Aorta (tissue), 5 donors: ENCODE measurements at regions not wholly inside any gene's neighbourhood (a gene's known extent, or its start where the extent isn't known, plus 50 kb on each side); places are given as distances from the start of the nearest gene placed in this dataset.

ENCODE experiments used
- ATAC-seq: fragments of 200-7000 bp; cut with Tn5 transposase; one replicate; pipeline ENCODE4 v1.9.1; 2022; ENCODE audit warnings: moderate library complexity; ENCODE audit not compliant: low FRiP score
- DNase-seq, 2 donors: peaks; one replicate each; pipeline ENCODE4 v3.0.0-alpha.2; 2020
- H3K27ac ChIP-seq, 2 donors: one replicate each; pipeline ENCODE4 v1.5.1; 2013; ENCODE audit warnings: low read length in 2 of 2, mild to moderate bottlenecking in 2 of 2, moderate library complexity in 2 of 2, control low read depth in 1 of 2, inconsistent platforms in 1 of 2, low read depth in 1 of 2
- H3K27me3 ChIP-seq, 2 donors: one replicate each; pipeline ENCODE4 v1.6.1; 2013; ENCODE audit warnings: control low read depth in 1 of 2, low read length in 1 of 2, mild to moderate bottlenecking in 1 of 2, moderate library complexity in 1 of 2; ENCODE audit not compliant: insufficient read depth in 2 of 2, control insufficient read depth in 1 of 2
- H3K36me3 ChIP-seq, 2 donors: one replicate each; pipeline ENCODE4 v1.6.1; 2013; ENCODE audit warnings: control low read depth in 1 of 2, low read length in 1 of 2, mild to moderate bottlenecking in 1 of 2; ENCODE audit not compliant: insufficient read depth in 2 of 2, control insufficient read depth in 1 of 2
- H3K4me1 ChIP-seq, 2 donors: one replicate each; pipeline ENCODE4 v1.6.1; 2013; ENCODE audit warnings: low read length in 2 of 2, control low read depth in 1 of 2, mild to moderate bottlenecking in 1 of 2, moderate library complexity in 1 of 2; ENCODE audit not compliant: insufficient read depth in 2 of 2, control insufficient read depth in 1 of 2
- H3K4me3 ChIP-seq, 2 donors: one replicate each; pipeline ENCODE4 v1.5.1; 2013; ENCODE audit warnings: low read length in 2 of 2, control low read depth in 1 of 2, mild to moderate bottlenecking in 1 of 2
- H3K9me3 ChIP-seq: one replicate; pipeline ENCODE4 v1.6.1; 2013; ENCODE audit warnings: mild to moderate bottlenecking, low read length; ENCODE audit not compliant: control insufficient read depth
- WGBS, 2 donors: extraction: QIAGEN DNeasy Blood & Tissue Kit; methylation state at CpG; one replicate each; pipeline ENCODE4 v1.1.7; 2013; 5-methylcytosine and 5-hydroxymethylcytosine counted together
- intact Hi-C, 2 donors: fragments of 100-400 bp; cut with DNase I; formaldehyde crosslinking; loops; one replicate each; pipeline versions ENCODE4 v1.14.2 to v1.15.0; 2022
- donor health status: healthy with polysubstance abuse.
- donor health status: Bipolar disorder and iron deficiency.
- donor health status: DM: no; HTN: no; CAD: no.
- donor health status: DM: no; HTN: no; CAD: no.
- donor health status: DM: yes; HTN: yes; CAD: no.

GRCh38 chr3:162353414-162353813 is 856.8 kb downstream of the OTOL1 start:
- H3K27me3 ChIP-seq, result no peaks in the 10 kb centered on the region
- intact Hi-C loops, result no loop called here
- DNase-seq (no peak), ATAC-seq (no peak)
- no peaks in the 10 kb centered on the region for H3K36me3 ChIP-seq
- no peaks in the 10 kb centered on the region for H3K4me1 ChIP-seq
- H3K27ac ChIP-seq, result no peak overlapping the region
- H3K9me3 ChIP-seq, result no peaks in the 10 kb centered on the region
- no peak overlapping the region for H3K4me3 ChIP-seq
- WGBS, 2 donors, result 52 to 78% methylated on average over 2 of the region's 2 CpGs

GRCh38 chr3:162354356-162354755 is 857.7 kb downstream of the OTOL1 start:
- H3K36me3 ChIP-seq, result no peaks in the 10 kb centered on the region
- H3K9me3 ChIP-seq, result no peaks in the 10 kb centered on the region
- no peak for ATAC-seq
- WGBS, 2 donors, result 95 to 99% methylated on average over 1 of the region's 1 CpG
- no peak overlapping the region for H3K4me3 ChIP-seq
- no peaks in the 10 kb centered on the region for H3K4me1 ChIP-seq
- no peak for DNase-seq
- intact Hi-C loops, result no loop called here
- H3K27ac ChIP-seq, result no peak overlapping the region
- H3K27me3 ChIP-seq, result no peaks in the 10 kb centered on the region

GRCh38 chr3:162365066-162365719 is 868.6 kb downstream of the OTOL1 start:
- H3K4me1 ChIP-seq, result no peaks in the 10 kb centered on the region
- H3K27me3 ChIP-seq, result no peaks in the 10 kb centered on the region
- no peaks in the 10 kb centered on the region for H3K9me3 ChIP-seq
- intact Hi-C loops, result no loop called here
- no peak for ATAC-seq
- no peaks in the 10 kb centered on the region for H3K36me3 ChIP-seq
- no peak overlapping the region for H3K4me3 ChIP-seq
- no peak overlapping the region for H3K27ac ChIP-seq
- no peak for DNase-seq
- 81 to 82% methylated on average over 4 of the region's 4 CpGs for WGBS, 2 donors

- H3K27ac ChIP-seq, result no peak overlapping the region
- intact Hi-C loops, result no loop called here
- H3K4me3 ChIP-seq, result no peak overlapping the region
- ATAC-seq, result no peak
- no peaks in the 10 kb centered on the region for H3K4me1 ChIP-seq
- no peaks in the 10 kb centered on the region for H3K27me3 ChIP-seq
- 81 to 92% methylated on average over 4 of the region's 4 CpGs for WGBS, 2 donors
- no peaks in the 10 kb centered on the region for H3K36me3 ChIP-seq
- no peak for DNase-seq
- no peaks in the 10 kb centered on the region for H3K9me3 ChIP-seq
Observed at GRCh38 chr3:162366166-162366766, 869.7 kb downstream of the OTOL1 start.

GRCh38 chr3:162367429-162368260 is 871.0 kb downstream of the OTOL1 start:
- no peak for ATAC-seq
- intact Hi-C loops, result no loop called here
- DNase-seq, result no peak
- H3K9me3 ChIP-seq, result no peaks in the 10 kb centered on the region
- no peak overlapping the region for H3K4me3 ChIP-seq
- H3K4me1 ChIP-seq, result no peaks in the 10 kb centered on the region
- H3K36me3 ChIP-seq, result no peaks in the 10 kb centered on the region
- H3K27ac ChIP-seq, result no peak overlapping the region
- no peaks in the 10 kb centered on the region for H3K27me3 ChIP-seq
- 20 to 21% methylated on average over 3 of the region's 3 CpGs for WGBS, 2 donors

GRCh38 chr3:162368417-162368816 is 871.8 kb downstream of the OTOL1 start:
- intact Hi-C loops, result no loop called here
- Histone ChIP-seq H3K36me3 (no peaks in the 10 kb centered on the region), H3K27me3 (no peaks in the 10 kb centered on the region), H3K27ac (no peak overlapping the region), H3K4me3 (no peak overlapping the region), H3K4me1 (no peaks in the 10 kb centered on the region), H3K9me3 (no peaks in the 10 kb centered on the region)
- WGBS, 2 donors, result 58 to 59% methylated on average over 4 of the region's 4 CpGs
- ATAC-seq, result no peak
- no peak for DNase-seq

- intact Hi-C loops, result no loop called here
- Histone ChIP-seq H3K27ac (no peak overlapping the region), H3K36me3 (no peaks in the 10 kb centered on the region), H3K9me3 (no peaks in the 10 kb centered on the region), H3K27me3 (no peaks in the 10 kb centered on the region), H3K4me1 (no peaks in the 10 kb centered on the region), H3K4me3 (no peak overlapping the region)
- ATAC-seq (no peak), DNase-seq (no peak)
- WGBS, 2 donors, result 42 to 43% methylated on average over 1 of the region's 1 CpG
Observed at GRCh38 chr3:162369306-162369705, 872.7 kb downstream of the OTOL1 start.

GRCh38 chr3:162370141-162370540 is 873.5 kb downstream of the OTOL1 start:
- Histone ChIP-seq H3K36me3 (no peaks in the 10 kb centered on the region), H3K27me3 (no peaks in the 10 kb centered on the region), H3K9me3 (no peaks in the 10 kb centered on the region), H3K27ac (no peak overlapping the region), H3K4me1 (no peaks in the 10 kb centered on the region), H3K4me3 (no peak overlapping the region)
- intact Hi-C loops, result no loop called here
- no peak for ATAC-seq
- DNase-seq, result no peak
- 97 to 100% methylated on average over 1 of the region's 1 CpG for WGBS, 2 donors

GRCh38 chr3:162376761-162377160 is 880.2 kb downstream of the OTOL1 start:
- H3K27ac ChIP-seq, result no peak overlapping the region
- no peak for DNase-seq
- 83 to 89% methylated on average over 1 of the region's 1 CpG for WGBS, 2 donors
- intact Hi-C loops, result no loop called here
- H3K27me3 ChIP-seq, result no peaks in the 10 kb centered on the region
- no peaks in the 10 kb centered on the region for H3K9me3 ChIP-seq
- H3K36me3 ChIP-seq, result no peaks in the 10 kb centered on the region
- no peaks in the 10 kb centered on the region for H3K4me1 ChIP-seq
- no peak overlapping the region for H3K4me3 ChIP-seq
- no peak for ATAC-seq
